Neutrophil (primary cell): ENCODE measurements at regions not wholly inside any gene's neighbourhood (a gene's known extent, or its start where the extent isn't known, plus 50 kb on each side); places are given as distances from the start of the nearest gene placed in this dataset.

Experiments used
- H3K27ac ChIP-seq: fragments of 200-600 bp; sonication (generic); 2 replicates; pipeline ENCODE4 v1.5.1; 2016; ENCODE audit warnings: mild to moderate bottlenecking, moderate library complexity
- H3K27me3 ChIP-seq: fragments of 200-600 bp; sonication (generic); 2 replicates; pipeline ENCODE4 v1.6.0; 2016; ENCODE audit warnings: mild to moderate bottlenecking
- H3K36me3 ChIP-seq: fragments of 200-600 bp; sonication (generic); 2 replicates; pipeline ENCODE4 v1.5.1; 2017
- H3K4me1 ChIP-seq, 2 experiments: fragments of 200-600 bp in 1 of 2; sonication (generic) in 1 of 2; 1 replicate in 1 of 2; 2 replicates in 1 of 2; pipeline versions ENCODE4 v1.5.1 to v1.6.1; 2013 to 2016; ENCODE audit warnings: low read depth in 1 of 2, low read length in 1 of 2, mild to moderate bottlenecking in 1 of 2, moderate library complexity in 1 of 2; ENCODE audit not compliant: control insufficient read depth in 1 of 2, insufficient read depth in 1 of 2
- H3K4me3 ChIP-seq, 2 experiments: fragments of 200-600 bp in 1 of 2; sonication (generic) in 1 of 2; 1 replicate in 1 of 2; 2 replicates in 1 of 2; pipeline ENCODE4 v1.5.1; 2013 to 2016; ENCODE audit warnings: low read depth in 1 of 2, low read length in 1 of 2, mild to moderate bottlenecking in 1 of 2, moderate library complexity in 1 of 2
- H3K9me3 ChIP-seq: fragments of 200-600 bp; sonication (generic); 2 replicates; pipeline ENCODE4 v1.5.1; 2016
- CTCF ChIP-seq: fragments of 200-600 bp; sonication (generic); IDR thresholded peaks from 2 replicates; pipeline ENCODE4 v1.5.1; 2016; ENCODE audit warnings: antibody characterized with exemption

- peaks cover 32% of the 10 kb centered on the region for H3K27me3 ChIP-seq
- H3K36me3 ChIP-seq, result no peaks in the 10 kb centered on the region
- no peak overlapping the region for H3K27ac ChIP-seq
- H3K4me3 ChIP-seq, result no peak overlapping the region
- H3K9me3 ChIP-seq, result no peaks in the 10 kb centered on the region
- TF ChIP-seq CTCF, result no peak
- H3K4me1 ChIP-seq, result no peaks in the 10 kb centered on the region
These were observed 98.2 kb upstream of the PRR5 start for GRCh38 chr22:44603767-44604166.

- Histone ChIP-seq H3K27me3 (peaks cover 38% of the 10 kb centered on the region), H3K9me3 (no peaks in the 10 kb centered on the region), H3K36me3 (no peaks in the 10 kb centered on the region), H3K4me1 (no peaks in the 10 kb centered on the region), H3K4me3 (no peak overlapping the region), H3K27ac (no peak overlapping the region)
- TF ChIP-seq CTCF, result no peak
These were observed 100.3 kb upstream of the PRR5 start for GRCh38 chr22:44601725-44602124.

GRCh38 chr22:44601189-44601588 lies 100.8 kb upstream of the PRR5 start:
- no peaks in the 10 kb centered on the region for H3K36me3 ChIP-seq
- no peak for TF ChIP-seq CTCF
- no peak overlapping the region for H3K27ac ChIP-seq
- peaks cover 40% of the 10 kb centered on the region for H3K27me3 ChIP-seq
- H3K4me1 ChIP-seq, result no peaks in the 10 kb centered on the region
- no peak overlapping the region for H3K4me3 ChIP-seq
- H3K9me3 ChIP-seq, result no peaks in the 10 kb centered on the region

- H3K9me3 ChIP-seq, result no peaks in the 10 kb centered on the region
- H3K4me3 ChIP-seq, result no peak overlapping the region
- no peak overlapping the region for H3K27ac ChIP-seq
- peaks cover 40% of the 10 kb centered on the region for H3K27me3 ChIP-seq
- no peak for TF ChIP-seq CTCF
- H3K4me1 ChIP-seq, result no peaks in the 10 kb centered on the region
- H3K36me3 ChIP-seq, result no peaks in the 10 kb centered on the region
These were observed 101.7 kb upstream of the PRR5 start for GRCh38 chr22:44600207-44600785.

GRCh38 chr22:44599500-44600140 lies 101.6 kb upstream of the RTL6 start:
- no peaks in the 10 kb centered on the region for H3K36me3 ChIP-seq
- no peaks in the 10 kb centered on the region for H3K9me3 ChIP-seq
- TF ChIP-seq CTCF, result no peak
- H3K4me3 ChIP-seq, result no peak overlapping the region
- H3K4me1 ChIP-seq, result no peaks in the 10 kb centered on the region
- no peak overlapping the region for H3K27ac ChIP-seq
- H3K27me3 ChIP-seq, result peaks cover 40% of the 10 kb centered on the region
